OCI-LY7 (cell line): ENCODE measurements at regions not wholly inside any gene's neighbourhood (a gene's known extent, or its start where the extent isn't known, plus 50 kb on each side); places are given as distances from the start of the nearest gene placed in this dataset.

Experiments used
- BruUV-seq: library from RNA; stranded (reverse); fragments of 400-500 nt; replicated peaks from 2 replicates; lab custom pipeline; 2021; lab: Mats Ljungman, UMichigan
- CTCF ChIA-PET: fragments of 300-600 bp; sonication (Branson Sonifier 250); formaldehyde crosslinking; loops from one replicate; lab custom pipeline; 2022; ENCODE audit warnings: antibody characterized with exemption; ENCODE audit not compliant: unreplicated experiment; lab: Charles Lee
- POLR2A ChIA-PET: fragments of 300-600 bp; sonication (Branson Sonifier 250); formaldehyde crosslinking; loops from one replicate; lab custom pipeline; 2022; ENCODE audit warnings: antibody characterized with exemption; lab: Charles Lee
- DNase-seq: peaks from one replicate; pipeline ENCODE4 v3.0.0-alpha.2; 2015; ENCODE audit warnings: low spot score
- H2AFZ ChIP-seq: fragments of 200-600 bp; sonication (generic), shearing (Covaris generic); 2 replicates; pipeline ENCODE4 v1.6.1; 2014; ENCODE audit warnings: mild to moderate bottlenecking, antibody characterized with exemption, low read length, moderate library complexity
- H3K27ac ChIP-seq: fragments of 200-600 bp; sonication (generic); 2 replicates; pipeline ENCODE4 v1.5.1; 2014; ENCODE audit warnings: mixed run types, low read depth, mild to moderate bottlenecking, moderate library complexity, low read length, inconsistent platforms; ENCODE audit not compliant: poor library complexity, severe bottlenecking
- H3K36me3 ChIP-seq: fragments of 200-600 bp; sonication (generic); 2 replicates; pipeline ENCODE4 v1.6.1; 2014; ENCODE audit warnings: mild to moderate bottlenecking, antibody characterized with exemption, low read length, moderate library complexity, mixed read lengths; ENCODE audit not compliant: insufficient read depth
- H3K4me1 ChIP-seq: fragments of 200-600 bp; sonication (generic); 2 replicates; pipeline ENCODE4 v1.5.1; 2014; ENCODE audit warnings: mild to moderate bottlenecking, low read length; ENCODE audit not compliant: insufficient read depth, poor library complexity, severe bottlenecking
- H3K4me2 ChIP-seq: fragments of 200-600 bp; sonication (generic); 2 replicates; pipeline ENCODE4 v1.6.1; 2014; ENCODE audit warnings: mild to moderate bottlenecking, low read length
- H3K4me3 ChIP-seq: fragments of 200-600 bp; sonication (generic); 2 replicates; pipeline ENCODE4 v1.5.1; 2014; ENCODE audit warnings: mild to moderate bottlenecking, low read depth, low read length; ENCODE audit not compliant: poor library complexity, severe bottlenecking
- H3K79me2 ChIP-seq: fragments of 200-600 bp; sonication (generic); 2 replicates; pipeline ENCODE4 v1.6.1; 2016; ENCODE audit warnings: low read depth, mild to moderate bottlenecking, low read length, moderate library complexity, mixed read lengths; ENCODE audit not compliant: insufficient read depth
- H3K9me2 ChIP-seq: fragments of 200-600 bp; sonication (generic); 2 replicates; pipeline ENCODE4 v1.6.1; 2016; ENCODE audit warnings: mild to moderate bottlenecking, low read length, mixed read lengths; ENCODE audit not compliant: insufficient read depth
- H3K9me3 ChIP-seq: fragments of 200-600 bp; sonication (generic); 2 replicates; pipeline ENCODE4 v1.6.1; 2014; ENCODE audit warnings: mild to moderate bottlenecking, mixed run types, low read length, mixed read lengths
- H4K20me1 ChIP-seq: fragments of 200-600 bp; sonication (generic); 2 replicates; pipeline ENCODE4 v1.6.1; 2014; ENCODE audit warnings: mild to moderate bottlenecking, antibody characterized with exemption, low read length, moderate library complexity, mixed read lengths; ENCODE audit not compliant: insufficient read depth
- CTCF ChIP-seq: fragments of 200-600 bp; sonication (generic); conservative IDR thresholded peaks from 2 replicates; pipeline ENCODE4 v1.5.1; 2014; ENCODE audit warnings: mild to moderate bottlenecking, antibody characterized with exemption, low read length, moderate library complexity, mixed read lengths
- EZH2phosphoT487 ChIP-seq: fragments of 200-600 bp; sonication (generic); IDR thresholded peaks from 2 replicates; pipeline ENCODE4 v1.6.1; 2018; ENCODE audit warnings: low read depth, borderline replicate concordance, mild to moderate bottlenecking, mixed run types, antibody characterized with exemption, low read length, moderate library complexity, mixed read lengths
- intact Hi-C: fragments of 100-400 bp; cut with micrococcal nuclease; formaldehyde crosslinking; loops from one replicate; pipeline ENCODE4 v1.10.0; 2022; ENCODE audit not compliant: unreplicated experiment

- Histone ChIP-seq H3K4me3 (no peak overlapping the region), H3K79me2 (no peaks in the 10 kb centered on the region), H3K4me1 (no peaks in the 10 kb centered on the region), H3K36me3 (no peaks in the 10 kb centered on the region), H3K9me2 (no peaks in the 10 kb centered on the region), H3K4me2 (no peak overlapping the region), H3K9me3 (no peaks in the 10 kb centered on the region), H4K20me1 (no peaks in the 10 kb centered on the region), H3K27ac (no peak overlapping the region), H2AFZ (no peak overlapping the region)
- BruUV-seq = no TSS peak
- TF ChIP-seq CTCF (no peak), EZH2phosphoT487 (no peak)
- ChIA-PET CTCF (no interaction called here), POLR2A (no interaction called here)
- intact Hi-C loops = no loop called here
- DNase-seq = no peak
Measured at GRCh38 chr6:21420146-21420878, 173.2 kb upstream of the SOX4 start.

DNA sequence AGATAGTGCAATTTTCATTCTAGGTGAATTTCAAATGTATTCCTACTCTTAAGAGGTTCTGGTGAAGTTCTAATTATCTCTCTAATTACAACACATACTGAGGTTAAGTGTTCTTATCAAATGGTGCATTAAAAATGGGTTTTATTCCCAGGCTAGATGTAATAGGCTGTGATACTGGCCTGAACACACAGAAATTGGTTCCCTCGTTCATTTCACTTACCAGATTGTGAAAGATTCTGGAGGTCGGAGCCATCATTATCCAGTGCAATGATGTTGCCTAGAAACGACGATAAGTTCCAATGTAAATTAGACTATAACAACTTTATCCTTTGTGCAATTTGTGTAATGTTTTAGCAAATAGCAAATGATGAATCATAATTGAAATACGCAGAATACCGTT lies 172.6 kb upstream of the SOX4 start:
- DNase-seq = no peak
- intact Hi-C loops = no loop called here
- TF ChIP-seq EZH2phosphoT487 (no peak), CTCF (no peak)
- no peak overlapping the region for H2AFZ ChIP-seq
- H3K9me2 ChIP-seq = no peaks in the 10 kb centered on the region
- H3K27ac ChIP-seq = no peak overlapping the region
- H3K4me1 ChIP-seq = no peaks in the 10 kb centered on the region
- H4K20me1 ChIP-seq = no peaks in the 10 kb centered on the region
- no peak overlapping the region for H3K4me2 ChIP-seq
- POLR2A ChIA-PET = no interaction called here
- no peaks in the 10 kb centered on the region for H3K9me3 ChIP-seq
- no TSS peak for BruUV-seq
- no peaks in the 10 kb centered on the region for H3K79me2 ChIP-seq
- CTCF ChIA-PET = no interaction called here
- no peak overlapping the region for H3K4me3 ChIP-seq
- no peaks in the 10 kb centered on the region for H3K36me3 ChIP-seq

DNA sequence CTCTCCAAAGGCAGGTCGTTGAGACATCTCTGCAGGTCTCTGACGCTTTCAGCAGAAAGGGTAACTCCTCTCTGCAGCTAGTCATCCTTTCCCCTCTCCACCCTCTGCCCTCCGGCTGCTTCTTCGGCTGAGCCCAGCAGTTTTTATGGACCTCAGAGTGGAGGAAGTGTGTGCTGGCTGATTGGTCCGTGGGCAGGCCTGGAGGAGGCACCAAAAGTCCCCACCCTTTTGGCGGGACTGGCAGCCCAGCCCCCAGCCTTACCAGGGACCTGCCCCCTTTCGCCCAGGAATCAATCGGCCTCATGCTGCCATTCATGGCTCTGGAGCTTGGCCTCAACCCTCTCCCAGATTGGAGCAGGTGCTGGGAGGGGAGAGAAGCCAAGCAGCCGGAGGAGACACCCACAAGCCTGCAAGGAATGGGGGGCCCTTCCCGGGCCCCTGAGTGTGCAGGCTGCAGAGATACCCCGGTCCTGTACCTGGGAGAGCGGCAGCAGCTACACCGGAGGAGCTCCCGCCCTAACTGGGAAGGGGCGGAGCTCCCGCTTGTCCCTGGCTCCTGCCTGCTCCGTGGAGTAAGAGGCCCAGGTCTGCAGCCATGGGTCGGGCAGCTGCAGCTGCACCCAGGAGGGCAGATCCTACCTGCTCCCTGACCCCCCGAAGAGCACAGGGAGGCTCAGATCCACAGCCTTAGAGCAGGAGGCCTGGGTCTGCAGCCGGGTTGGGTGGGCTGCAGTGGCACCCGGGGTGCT lies 170.3 kb upstream of the SOX4 start:
- DNase-seq = no peak
- H3K4me3 ChIP-seq = no peak overlapping the region
- CTCF ChIA-PET = no interaction called here
- no peaks in the 10 kb centered on the region for H3K9me3 ChIP-seq
- H3K4me2 ChIP-seq = no peak overlapping the region
- no peaks in the 10 kb centered on the region for H4K20me1 ChIP-seq
- no peak overlapping the region for H2AFZ ChIP-seq
- H3K9me2 ChIP-seq = no peaks in the 10 kb centered on the region
- no peaks in the 10 kb centered on the region for H3K79me2 ChIP-seq
- TF ChIP-seq EZH2phosphoT487 (no peak), CTCF (no peak)
- H3K4me1 ChIP-seq = no peaks in the 10 kb centered on the region
- intact Hi-C loops = no loop called here
- no peaks in the 10 kb centered on the region for H3K36me3 ChIP-seq
- POLR2A ChIA-PET = no interaction called here
- no peak overlapping the region for H3K27ac ChIP-seq
- no TSS peak for BruUV-seq
